K562 (cell line): ENCODE measurements at regions not wholly inside any gene's neighbourhood (a gene's known extent, or its start where the extent isn't known, plus 50 kb on each side); places are given as distances from the start of the nearest gene placed in this dataset.

Experiments used
- ATAC-seq: fragments of 200-7000 bp; cut with Tn5 transposase; 3 replicates; pipeline ENCODE4 v1.9.1; 2020; ENCODE audit warnings: moderate library complexity
- BruUV-seq: library from RNA; stranded (reverse); fragments of 400-500 nt; replicated peaks from 2 replicates; lab custom pipeline; 2021; lab: Mats Ljungman, UMichigan
- CTCF ChIA-PET: fragments of 300-600 bp; formaldehyde crosslinking; extraction: SDS; loops from one replicate; lab custom pipeline; 2021; ENCODE audit warnings: low intra/inter-chr PET ratio; lab: Yijun Ruan, JAX
- POLR2A ChIA-PET: fragments of 300-600, 350-650 bp; sonication (Branson Sonifier 250); formaldehyde crosslinking; extraction: SDS; loops from one replicate; lab custom pipeline; 2021; ENCODE audit warnings: antibody characterized with exemption, inconsistent platforms; lab: Yijun Ruan, JAX
- DNase-seq, 4 experiments: peaks; one replicate each; pipeline versions ENCODE4 v3.0.0 to v3.0.0-alpha.2; 2011 to 2018; ENCODE audit warnings: low spot score in 3 of 4, mixed read lengths in 3 of 4; ENCODE audit errors: extremely low read depth in 1 of 4
- FAIRE-seq: peaks from 2 replicates; lab custom pipeline; 2011; peaks lifted over from hg19 to GRCh38; lab: Jason Lieb, UNC
- H2AFZ ChIP-seq: 2 replicates; pipeline ENCODE4 v1.6.0; 2011; ENCODE audit warnings: low read depth, low read length, control low read depth, inconsistent platforms
- H3K27ac ChIP-seq: fragments of 200-600 bp; 3 replicates; pipeline ENCODE4 v1.8.0; 2011; ENCODE audit warnings: low read depth, mild to moderate bottlenecking, control low read depth, inconsistent platforms, low read length, moderate library complexity, mixed read lengths; ENCODE audit errors: extremely low read depth
- H3K27me3 ChIP-seq, 2 experiments: fragments of 300-600 bp in 1 of 2; 2 replicates in 1 of 2; 3 replicates in 1 of 2; pipeline versions ENCODE4 v1.6.0 to v1.8.0; 2011; ENCODE audit warnings: inconsistent platforms in 2 of 2, low read length in 2 of 2, mild to moderate bottlenecking in 1 of 2, mixed read lengths in 1 of 2, moderate library complexity in 1 of 2; ENCODE audit not compliant: control insufficient read depth in 2 of 2, insufficient read depth in 2 of 2
- H3K36me3 ChIP-seq: fragments of 300-600 bp; 3 replicates; pipeline ENCODE4 v1.8.0; 2011; ENCODE audit warnings: mild to moderate bottlenecking, low read length, inconsistent platforms; ENCODE audit not compliant: control insufficient read depth, insufficient read depth
- H3K4me1 ChIP-seq, 2 experiments: fragments of 200-600 bp in 1 of 2; replicated peaks in 1 of 2; 2 replicates in 1 of 2; 3 replicates in 1 of 2; pipeline versions ENCODE4 v1.5.1 to v1.8.0; 2011; ENCODE audit warnings: inconsistent platforms in 2 of 2, low read length in 2 of 2, mild to moderate bottlenecking in 1 of 2, mixed read lengths in 1 of 2, moderate library complexity in 1 of 2; ENCODE audit not compliant: control insufficient read depth in 2 of 2, insufficient read depth in 2 of 2
- H3K4me2 ChIP-seq: 2 replicates; pipeline ENCODE4 v1.6.1; 2011; ENCODE audit warnings: low read length, control low read depth, inconsistent platforms, mixed read lengths; ENCODE audit not compliant: insufficient read depth
- H3K4me3 ChIP-seq: fragments of 200-600 bp; sonication (generic), shearing (Covaris generic); 2 replicates; pipeline ENCODE4 v1.5.1; 2016; ENCODE audit warnings: control low read depth, inconsistent platforms
- H3K79me2 ChIP-seq: fragments of 200-600 bp; 3 replicates; pipeline ENCODE4 v1.8.0; 2011; ENCODE audit warnings: low read length, inconsistent platforms; ENCODE audit not compliant: control insufficient read depth, insufficient read depth
- H3K9ac ChIP-seq, 2 experiments: 2 replicates each; pipeline versions ENCODE4 v1.6.0 to v1.6.1; 2011; ENCODE audit warnings: low read depth in 2 of 2, low read length in 2 of 2, control low read depth in 1 of 2, inconsistent platforms in 1 of 2, mild to moderate bottlenecking in 1 of 2, mixed read lengths in 1 of 2; ENCODE audit not compliant: insufficient read depth in 1 of 2
- H3K9me1 ChIP-seq: one replicate; pipeline ENCODE4 v1.6.0; 2011; ENCODE audit warnings: inconsistent platforms, mild to moderate bottlenecking, low read length, moderate library complexity; ENCODE audit not compliant: control insufficient read depth, insufficient read depth
- H3K9me3 ChIP-seq: replicated peaks from 2 replicates; pipeline ENCODE4 v1.5.1; 2011; ENCODE audit warnings: low read depth, low read length, inconsistent platforms; ENCODE audit not compliant: control insufficient read depth, insufficient read depth
- H4K20me1 ChIP-seq: replicated peaks from 2 replicates; pipeline ENCODE4 v1.6.1; 2011; ENCODE audit warnings: low read length, inconsistent platforms, mixed read lengths; ENCODE audit not compliant: control insufficient read depth, insufficient read depth
- CREB3L1 ChIP-seq: fragments of 450-650 bp; IDR thresholded peaks from 2 replicates; pipeline ENCODE4 v1.6.1; 2014; ENCODE audit warnings: low read depth, mild to moderate bottlenecking, moderate library complexity, borderline replicate concordance
- KLF13 ChIP-seq: fragments of 450-650 bp; IDR thresholded peaks from 2 replicates; pipeline ENCODE4 v1.6.1; 2016; ENCODE audit warnings: missing genetic modification characterization, low read depth, mild to moderate bottlenecking, missing compliant biosample characterization, moderate library complexity, borderline replicate concordance
- PBX2 ChIP-seq, 2 experiments: IDR thresholded peaks in 1 of 2; conservative IDR thresholded peaks in 1 of 2; 2 replicates each; pipeline ENCODE4 v1.6.1; 2016; ENCODE audit warnings: low read depth in 2 of 2, mild to moderate bottlenecking in 1 of 2, missing compliant biosample characterization in 1 of 2, missing genetic modification characterization in 1 of 2, moderate library complexity in 1 of 2
- POLR3A ChIP-seq: IDR thresholded peaks from 2 replicates; pipeline ENCODE4 v1.6.1; 2011; ENCODE audit warnings: borderline replicate concordance, mild to moderate bottlenecking, moderate library complexity; ENCODE audit not compliant: insufficient read length, insufficient read depth; ENCODE audit errors: extremely low read depth
- RBM39 ChIP-seq: fragments of 200-400 bp; formaldehyde crosslinking; optimal IDR thresholded peaks from 2 replicates; pipeline ENCODE3; 2018; ENCODE audit warnings: low read depth, low read length
- RFX7 ChIP-seq: fragments of 250-450 bp; sonication (Bioruptor Pico); IDR thresholded peaks from 2 replicates; pipeline ENCODE4 v1.5.1; 2021; ENCODE audit warnings: mild to moderate bottlenecking
- SIN3B ChIP-seq: fragments of 450-650 bp; IDR thresholded peaks from 2 replicates; pipeline ENCODE4 v1.6.1; 2017; ENCODE audit warnings: low read depth, mild to moderate bottlenecking, moderate library complexity
- SMAD1 ChIP-seq: fragments of 150-350 bp; IDR thresholded peaks from 2 replicates; pipeline ENCODE4 v1.6.1; 2014; ENCODE audit warnings: low read length, low read depth; ENCODE audit not compliant: partially characterized antibody
- ZNF134 ChIP-seq: fragments of 250-450 bp; sonication (Bioruptor Pico); conservative IDR thresholded peaks from 2 replicates; pipeline ENCODE4 v1.4.0; 2020
- ZNF274 ChIP-seq: IDR thresholded peaks from 2 replicates; pipeline ENCODE4 v1.6.1; 2011; ENCODE audit warnings: low read depth, mild to moderate bottlenecking, low read length, moderate library complexity, borderline replicate concordance
- ZNF280A ChIP-seq: fragments of 450-650 bp; IDR thresholded peaks from 2 replicates; pipeline ENCODE4 v1.6.1; 2018; ENCODE audit warnings: mild to moderate bottlenecking, low read depth; ENCODE audit not compliant: partially characterized antibody
- ZNF311 ChIP-seq: fragments of 250-450 bp; sonication (Bioruptor Pico); IDR thresholded peaks from 2 replicates; pipeline ENCODE4 v1.4.0; 2020; ENCODE audit warnings: mild to moderate bottlenecking, moderate library complexity
- ZNF324 ChIP-seq: fragments of 250-450 bp; sonication (Bioruptor Pico); IDR thresholded peaks from 2 replicates; pipeline ENCODE4 v1.4.0; 2020; ENCODE audit warnings: mild to moderate bottlenecking
- ZNF76 ChIP-seq: fragments of 250-450 bp; sonication (Bioruptor Pico); IDR thresholded peaks from 2 replicates; pipeline ENCODE4 v1.4.0; 2020; ENCODE audit warnings: mild to moderate bottlenecking, moderate library complexity, borderline replicate concordance
- WGBS: fragments of 100-300 bp; shearing (Covaris generic); methylation state at CpG from one replicate; pipeline ENCODE4 v1.1.6; 2016; ENCODE audit warnings: low coverage, mixed read lengths; ENCODE audit not compliant: insufficient coverage; ENCODE audit errors: missing lambda C conversion rate; 5-methylcytosine and 5-hydroxymethylcytosine counted together
- in situ Hi-C: fragments of 300-500 bp; cut with MboI; formaldehyde crosslinking; loops from 4 replicates; pipeline ENCODE4 v1.15.0; 2018; ENCODE audit warnings: inconsistent platforms, mixed read lengths
- intact Hi-C: fragments of 100-400 bp; cut with micrococcal nuclease; formaldehyde crosslinking; loops from 2 replicates; pipeline ENCODE4 v1.14.2; 2022

GRCh38 chr11:37968148-37968547, 1370.1 kb upstream of the RAG2 start:
- peaks cover 5% of the 10 kb centered on the region; the same call in 1 of the 2 replicates for H3K9me3 ChIP-seq
- TF ChIP-seq ZNF274: no peak
- TF ChIP-seq ZNF311: no peak
- TF ChIP-seq KLF13 (tag): no peak
- TF ChIP-seq SIN3B: no peak
- TF ChIP-seq PBX2 (CRISPR knock-in tag; IDR thresholded peaks at IDR 0.05; ENCODE audit: low read depth): no peak
- no peak for TF ChIP-seq PBX2 (tag; conservative IDR thresholded peaks at IDR 0.05; ENCODE audit: low read depth)
- no peak for TF ChIP-seq ZNF324 (CRISPR knock-in tag)
- no peak for TF ChIP-seq ZNF76 (CRISPR knock-in tag)
- no peak for TF ChIP-seq ZNF134 (CRISPR knock-in tag)
- TF ChIP-seq RFX7 (CRISPR knock-in tag): no peak
- no peak for TF ChIP-seq RBM39
- TF ChIP-seq CREB3L1: no peak
- TF ChIP-seq SMAD1: no peak
- TF ChIP-seq ZNF280A: no peak
- TF ChIP-seq POLR3A: no peak
- H3K36me3 ChIP-seq: no peaks in the 10 kb centered on the region
- no peak overlapping the region for H3K4me2 ChIP-seq
- 6% methylated on average over 10 of the region's 10 CpGs for WGBS
- CTCF ChIA-PET: no interaction called here
- intact Hi-C loops: no loop called here
- H3K4me1 ChIP-seq: no peaks in the 10 kb centered on the region; a peak in 1 of 5 replicates
- H3K9me1 ChIP-seq: no peaks in the 10 kb centered on the region
- DNase-seq (no peak), FAIRE-seq (no peak), ATAC-seq (no peak)
- in situ Hi-C loops: no loop called here
- peak overlapping the region; percentile 53; the same call in 2 of the 3 replicates for H3K27ac ChIP-seq
- no peaks in the 10 kb centered on the region for H3K27me3 ChIP-seq
- no TSS peak for BruUV-seq
- H3K9ac ChIP-seq: no peak overlapping the region
- POLR2A ChIA-PET: no interaction called here
- H3K79me2 ChIP-seq: no peaks in the 10 kb centered on the region
- H2AFZ ChIP-seq: peak overlapping the region; percentile 61; the same call in 1 of the 2 replicates
- H3K4me3 ChIP-seq: no peak overlapping the region
- no peaks in the 10 kb centered on the region for H4K20me1 ChIP-seq
